Kidney (tissue), 13 donors: ENCODE measurements at regions not wholly inside any gene's neighbourhood (a gene's known extent, or its start where the extent isn't known, plus 50 kb on each side); places are given as distances from the start of the nearest gene placed in this dataset.
"Not testable (repeated sequence)": the region's sequence is repeated elsewhere in the genome, so short reads cannot be mapped to it uniquely, and the experiment has no call there.

Experiments used
- DNase-seq, 5 donors: peaks; one replicate each; pipeline ENCODE4 v3.0.0-alpha.2; 2013 to 2020
- FAIRE-seq: peaks from 2 replicates; lab custom pipeline; 2012; peaks lifted over from hg19 to GRCh38; lab: Jason Lieb, UNC
- H3K27ac ChIP-seq, 2 donors: one replicate each; pipeline ENCODE4 v1.7.0; 2013; ENCODE audit warnings: low read depth in 2 of 2, low read length in 2 of 2, inconsistent platforms in 1 of 2
- H3K27me3 ChIP-seq: one replicate; pipeline ENCODE4 v1.7.1; 2013; ENCODE audit warnings: low read length, inconsistent platforms; ENCODE audit not compliant: control insufficient read depth, insufficient read depth
- H3K36me3 ChIP-seq, 3 donors: one replicate each; pipeline versions ENCODE4 v1.7.0 to v1.7.1; 2013; ENCODE audit warnings: low read length in 3 of 3, control low read depth in 1 of 3, inconsistent platforms in 1 of 3; ENCODE audit not compliant: insufficient read depth in 3 of 3, control insufficient read depth in 2 of 3
- H3K4me1 ChIP-seq, 3 donors: one replicate each; pipeline versions ENCODE4 v1.7.0 to v1.7.1; 2013; ENCODE audit warnings: low read length in 3 of 3, inconsistent platforms in 1 of 3, low read depth in 1 of 3; ENCODE audit not compliant: control insufficient read depth in 2 of 3, insufficient read depth in 2 of 3
- H3K4me3 ChIP-seq, 3 donors: one replicate each; pipeline versions ENCODE4 v1.7.0 to v1.8.1; 2013; ENCODE audit warnings: low read length in 3 of 3, control low read depth in 1 of 3, inconsistent platforms in 1 of 3
- H3K9ac ChIP-seq, 3 donors: one replicate each; pipeline versions ENCODE4 v1.7.0 to v1.7.1; 2013; ENCODE audit warnings: low read length in 3 of 3, control low read depth in 1 of 3, inconsistent platforms in 1 of 3
- H3K9me3 ChIP-seq, 3 donors: one replicate each; pipeline versions ENCODE4 v1.7.0 to v1.7.1; 2013; ENCODE audit warnings: low read length in 3 of 3, control low read depth in 1 of 3, inconsistent platforms in 1 of 3; ENCODE audit not compliant: control insufficient read depth in 2 of 3, insufficient read depth in 1 of 3
- CTCF ChIP-seq: IDR thresholded peaks from 3 replicates; pipeline ENCODE4 v1.5.1; 2012; ENCODE audit warnings: mild to moderate bottlenecking, moderate library complexity, borderline replicate concordance; ENCODE audit not compliant: insufficient read depth; ENCODE audit errors: extremely low read depth
- intact Hi-C: fragments of 100-400 bp; cut with DNase I; formaldehyde crosslinking; loops from one replicate; pipeline ENCODE4 v1.11.1; 2022
- donor health status: control.
- donor health status: control.
- donor health status: control.
- donor health status: control.
- donor health status: control.
- donor health status: DM: yes; HTN: yes; CAD: no.
- donor health status: Normal renal cell carcinoma (clear cell type).

DNA sequence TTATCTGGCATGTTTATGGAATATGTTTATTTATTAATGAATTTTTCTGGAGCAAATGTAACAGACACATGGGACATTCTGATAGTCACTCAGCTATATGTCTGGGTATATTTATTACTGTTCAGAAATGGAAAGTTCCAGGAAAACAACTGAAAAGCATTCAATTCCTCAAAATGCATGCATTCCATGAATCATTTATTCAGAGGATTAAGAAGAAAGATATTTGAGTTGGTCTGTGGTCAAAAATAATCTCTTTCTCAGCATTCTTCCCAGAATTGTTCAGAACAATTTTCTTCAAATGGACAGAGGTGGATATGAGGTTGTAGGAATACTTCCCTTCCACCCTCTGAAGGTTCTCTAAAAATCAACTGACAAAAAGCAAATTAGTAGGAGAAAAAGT is 97.6 kb upstream of the ITGB1 start:
- no peak for DNase-seq
- intact Hi-C loops, result no loop called here
- Histone ChIP-seq H3K9ac (no peak overlapping the region), H3K27me3 (no peaks in the 10 kb centered on the region), H3K4me3 (no peak overlapping the region), H3K27ac (no peak overlapping the region), H3K4me1 (no peaks in the 10 kb centered on the region), H3K36me3 (no peaks in the 10 kb centered on the region), H3K9me3 (no peaks in the 10 kb centered on the region)
- FAIRE-seq, result no peak
- TF ChIP-seq CTCF, result no peak

GRCh38 chr10:33052915-33053810 is 95.1 kb upstream of the ITGB1 start:
- no peak for TF ChIP-seq CTCF
- no peak overlapping the region for H3K27ac ChIP-seq

DNA sequence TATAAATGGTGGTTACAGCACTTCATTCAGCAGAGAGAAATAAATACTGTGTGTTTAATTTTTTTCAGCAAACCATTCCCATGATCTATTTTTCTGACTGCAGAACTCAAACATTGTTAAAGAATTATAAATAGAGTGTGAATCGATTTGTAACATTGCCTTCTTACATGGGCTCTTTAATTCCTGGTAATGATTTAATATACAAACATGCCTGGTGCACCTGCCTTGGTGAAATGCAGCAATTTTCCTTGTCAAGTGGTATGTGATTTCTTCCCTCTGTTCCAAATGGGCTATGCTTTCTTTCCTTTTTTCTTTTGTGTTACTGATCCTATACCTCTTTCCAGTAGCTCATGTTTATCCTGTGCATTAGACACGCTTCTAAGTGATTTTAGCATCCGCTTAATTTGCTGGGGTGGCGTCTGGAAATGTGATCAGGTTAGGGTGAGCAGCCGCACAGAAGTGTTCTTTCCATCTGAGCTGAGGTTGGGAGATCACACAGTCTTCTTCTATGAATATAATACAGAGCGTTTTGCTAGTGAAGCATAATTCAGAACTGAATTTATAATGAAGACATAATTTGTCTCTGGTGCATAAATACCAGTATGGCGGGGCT is 94.3 kb upstream of the ITGB1 start:
- intact Hi-C loops, result no loop called here
- H3K27ac ChIP-seq, result no peak overlapping the region
- no peaks in the 10 kb centered on the region for H3K27me3 ChIP-seq
- no peaks in the 10 kb centered on the region for H3K36me3 ChIP-seq
- H3K9ac ChIP-seq, result no peak overlapping the region
- H3K4me3 ChIP-seq, result no peak overlapping the region
- DNase-seq (no peak), FAIRE-seq (no peak)
- TF ChIP-seq CTCF, result no peak
- no peaks in the 10 kb centered on the region for H3K9me3 ChIP-seq
- no peaks in the 10 kb centered on the region for H3K4me1 ChIP-seq

More at GRCh38 chr10:33052915-33053810, 95.1 kb upstream of the ITGB1 start:
- Histone ChIP-seq H3K36me3 (no peaks in the 10 kb centered on the region), H3K9me3 (no peaks in the 10 kb centered on the region), H3K4me3 (no peak overlapping the region), H3K4me1 (no peaks in the 10 kb centered on the region), H3K9ac (no peak overlapping the region), H3K27me3 (no peaks in the 10 kb centered on the region)
- DNase-seq (no peak), FAIRE-seq (no peak)
- intact Hi-C loops, result no loop called here

- H3K9me3 ChIP-seq, H3K36me3 ChIP-seq: not testable (repeated sequence)
Observed at GRCh38 chr10:33049963-33050920, 92.2 kb upstream of the ITGB1 start.

More at GRCh38 chr10:33049963-33050920, 92.2 kb upstream of the ITGB1 start:
- H3K9ac ChIP-seq, intact Hi-C loops, H3K4me3 ChIP-seq, H3K27me3 ChIP-seq, H3K4me1 ChIP-seq, H3K27ac ChIP-seq, FAIRE-seq, DNase-seq: not testable (repeated sequence)
